Upper lobe of left lung (tissue), 4 donors: ENCODE measurements at regions not wholly inside any gene's neighbourhood (a gene's known extent, or its start where the extent isn't known, plus 50 kb on each side); places are given as distances from the start of the nearest gene placed in this dataset.

Source experiments
- EP300 ChIP-seq, 4 donors: sonication (generic); formaldehyde crosslinking; IDR thresholded peaks; one replicate each; pipeline ENCODE4 v1.5.1; 2017; ENCODE audit warnings: antibody characterized with exemption in 4 of 4, control low read depth in 2 of 4
- POLR2A ChIP-seq, 4 donors: fragments of 450-650 bp; IDR thresholded peaks; one replicate each; pipeline ENCODE4 v1.5.1; 2016 to 2017; ENCODE audit warnings: antibody characterized with exemption in 4 of 4, mild to moderate bottlenecking in 2 of 4
- POLR2AphosphoS5 ChIP-seq, 2 donors: sonication (generic); formaldehyde crosslinking; IDR thresholded peaks; one replicate each; pipeline ENCODE4 v1.5.1; 2017; ENCODE audit warnings: antibody characterized with exemption in 2 of 2
- TF ChIP-seq, protein P1 (sequence below), 6 experiments: fragments of 450-650 bp in 4 of 6; fragments of 200-600 bp in 2 of 6; sonication (generic) in 2 of 6; IDR thresholded peaks; one replicate each; pipeline ENCODE4 v1.5.1; 2016 to 2019; ENCODE audit warnings: antibody characterized with exemption in 6 of 6

DNA sequence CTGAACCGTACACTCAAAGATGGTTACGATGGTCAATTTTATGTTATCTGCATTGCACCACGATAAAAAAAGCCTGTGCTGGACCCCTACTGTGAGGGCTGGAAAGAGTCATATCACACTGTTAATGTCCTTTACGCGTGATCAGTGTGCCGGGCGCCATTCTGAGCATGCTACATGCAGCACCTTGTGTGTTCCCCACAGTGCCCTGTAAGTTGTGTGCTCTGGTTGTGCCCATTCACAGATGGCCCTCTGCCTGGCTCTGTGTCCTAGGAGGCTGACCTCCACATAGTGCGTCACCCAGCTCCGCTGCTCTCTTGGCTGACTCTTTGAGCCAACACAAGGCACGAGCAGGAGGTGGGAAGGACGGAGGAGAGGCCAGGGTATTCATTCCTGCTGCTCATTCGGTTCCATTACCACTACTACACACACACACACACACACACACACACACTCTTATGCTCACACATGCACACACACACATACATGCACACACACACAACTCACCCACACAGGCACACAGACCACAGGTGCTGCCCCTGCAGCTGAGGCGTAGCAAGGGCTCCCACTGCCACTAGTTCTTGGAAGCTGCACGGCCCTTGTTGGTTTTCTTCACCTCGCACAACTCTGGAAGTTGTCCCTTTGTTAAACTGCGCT, 129.6 kb upstream of the IQSEC1 start:
- TF ChIP-seq, protein P1, sequence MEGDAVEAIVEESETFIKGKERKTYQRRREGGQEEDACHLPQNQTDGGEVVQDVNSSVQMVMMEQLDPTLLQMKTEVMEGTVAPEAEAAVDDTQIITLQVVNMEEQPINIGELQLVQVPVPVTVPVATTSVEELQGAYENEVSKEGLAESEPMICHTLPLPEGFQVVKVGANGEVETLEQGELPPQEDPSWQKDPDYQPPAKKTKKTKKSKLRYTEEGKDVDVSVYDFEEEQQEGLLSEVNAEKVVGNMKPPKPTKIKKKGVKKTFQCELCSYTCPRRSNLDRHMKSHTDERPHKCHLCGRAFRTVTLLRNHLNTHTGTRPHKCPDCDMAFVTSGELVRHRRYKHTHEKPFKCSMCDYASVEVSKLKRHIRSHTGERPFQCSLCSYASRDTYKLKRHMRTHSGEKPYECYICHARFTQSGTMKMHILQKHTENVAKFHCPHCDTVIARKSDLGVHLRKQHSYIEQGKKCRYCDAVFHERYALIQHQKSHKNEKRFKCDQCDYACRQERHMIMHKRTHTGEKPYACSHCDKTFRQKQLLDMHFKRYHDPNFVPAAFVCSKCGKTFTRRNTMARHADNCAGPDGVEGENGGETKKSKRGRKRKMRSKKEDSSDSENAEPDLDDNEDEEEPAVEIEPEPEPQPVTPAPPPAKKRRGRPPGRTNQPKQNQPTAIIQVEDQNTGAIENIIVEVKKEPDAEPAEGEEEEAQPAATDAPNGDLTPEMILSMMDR (IDR thresholded peaks at IDR 0.05) = no peak
- TF ChIP-seq POLR2A (IDR thresholded peaks at IDR 0.05) (no peak), EP300 (IDR thresholded peaks at IDR 0.05) (no peak), POLR2AphosphoS5 (IDR thresholded peaks at IDR 0.05) (no peak)
